ENCODE measurements at regions not wholly inside any gene's neighbourhood (a gene's known extent, or its start where the extent isn't known, plus 50 kb on each side); places are given as distances from the start of the nearest gene placed in this dataset.

- TF ChIP-seq CTCF (IDR thresholded peaks at IDR 0.05) (no peak), EP300 (IDR thresholded peaks at IDR 0.05) (no peak)
Observed at GRCh38 chr13:44165221-44165888, 208.3 kb upstream of the SERP2 start.

Data from tibial nerve (tissue), 4 donors.